Occipital lobe (tissue), 1 donor: ENCODE measurements at regions not wholly inside any gene's neighbourhood (a gene's known extent, or its start where the extent isn't known, plus 50 kb on each side); places are given as distances from the start of the nearest gene placed in this dataset.
A peak's percentile ranks its signal among the peaks of the same experiment; 100 is the strongest.

ENCODE experiments used
- DNase-seq: peaks from one replicate; lab custom pipeline; 2025; lab: John Stamatoyannopoulos, UW

GRCh38 chr20:6831461-6831860 is 64.0 kb downstream of the BMP2 start:
- DNase-seq = no peak

- DNase-seq = no peak
Measured at GRCh38 chr20:6832811-6833210, 65.3 kb downstream of the BMP2 start.

GRCh38 chr20:6835609-6836008 is 68.1 kb downstream of the BMP2 start:
- no peak for DNase-seq

- no peak for DNase-seq
Measured at GRCh38 chr20:6836821-6837374, 69.4 kb downstream of the BMP2 start.

GRCh38 chr20:6837730-6838129 is 70.2 kb downstream of the BMP2 start:
- no peak for DNase-seq

GRCh38 chr20:6838181-6838826 is 70.8 kb downstream of the BMP2 start:
- no peak for DNase-seq

GRCh38 chr20:6841128-6841527 is 73.6 kb downstream of the BMP2 start:
- no peak for DNase-seq

GRCh38 chr20:6845141-6845540 is 77.7 kb downstream of the BMP2 start:
- no peak for DNase-seq

GRCh38 chr20:6848041-6848440 is 80.6 kb downstream of the BMP2 start:
- no peak for DNase-seq

GRCh38 chr20:6848992-6849391 is 81.5 kb downstream of the BMP2 start:
- no peak for DNase-seq

GRCh38 chr20:6851136-6851535 is 83.7 kb downstream of the BMP2 start:
- no peak for DNase-seq

- DNase-seq = no peak
Measured at GRCh38 chr20:6852478-6852877, 85.0 kb downstream of the BMP2 start.

GRCh38 chr20:6855104-6855503 is 87.6 kb downstream of the BMP2 start:
- DNase-seq = no peak

GRCh38 chr20:6855796-6856195 is 88.3 kb downstream of the BMP2 start:
- DNase-seq = no peak

- no peak for DNase-seq
Measured at GRCh38 chr20:6857927-6858326, 90.4 kb downstream of the BMP2 start.

- DNase-seq = no peak
Measured at GRCh38 chr20:6863355-6863754, 95.9 kb downstream of the BMP2 start.

GRCh38 chr20:6863798-6864201 is 96.3 kb downstream of the BMP2 start:
- peak; percentile 36 for DNase-seq

- DNase-seq = no peak
Measured at GRCh38 chr20:6864740-6865139, 97.3 kb downstream of the BMP2 start.

- no peak for DNase-seq
Measured at GRCh38 chr20:6866741-6867140, 99.3 kb downstream of the BMP2 start.

GRCh38 chr20:6868861-6869260 is 101.4 kb downstream of the BMP2 start:
- no peak for DNase-seq

GRCh38 chr20:6870559-6870958 is 103.1 kb downstream of the BMP2 start:
- no peak for DNase-seq

- DNase-seq = no peak
Measured at GRCh38 chr20:6877633-6878032, 110.1 kb downstream of the BMP2 start.

- no peak for DNase-seq
Measured at GRCh38 chr20:6882561-6883291, 115.2 kb downstream of the BMP2 start.
